ENCODE measurements at regions not wholly inside any gene's neighbourhood (a gene's known extent, or its start where the extent isn't known, plus 50 kb on each side); places are given as distances from the start of the nearest gene placed in this dataset.

GRCh38 chr1:4960782-4961475 is 306.5 kb downstream of the AJAP1 start:
- DNase-seq (no peak), FAIRE-seq (no peak)
- Histone ChIP-seq H3K4me3 (ENCODE audit: low read length in 3 of 3) (no peak overlapping the region), H3K4me1 (ENCODE audit: control insufficient read depth in 2 of 3, insufficient read depth in 2 of 3, low read depth in 1 of 3, low read length in 3 of 3) (no peaks in the 10 kb centered on the region), H3K9me3 (ENCODE audit: control insufficient read depth in 2 of 3, insufficient read depth in 1 of 3, low read length in 3 of 3) (no peaks in the 10 kb centered on the region), H3K27me3 (ENCODE audit: control insufficient read depth, insufficient read depth, low read length) (no peaks in the 10 kb centered on the region), H3K9ac (ENCODE audit: low read length in 3 of 3) (no peak overlapping the region), H3K27ac (ENCODE audit: low read depth in 2 of 2, low read length in 2 of 2) (no peak overlapping the region), H3K36me3 (ENCODE audit: control insufficient read depth in 2 of 3, insufficient read depth in 3 of 3, low read length in 3 of 3) (no peaks in the 10 kb centered on the region)
- intact Hi-C loops (cut with DNase I), result no loop called here
- no peak for TF ChIP-seq CTCF (IDR thresholded peaks at IDR 0.05; ENCODE audit: borderline replicate concordance, extremely low read depth, insufficient read depth)

GRCh38 chr1:4960336-4960735 is 305.9 kb downstream of the AJAP1 start:
- no peak for FAIRE-seq
- intact Hi-C loops (cut with DNase I), result no loop called here
- no peak for DNase-seq
- H3K9me3 ChIP-seq (ENCODE audit: control insufficient read depth in 2 of 3, insufficient read depth in 1 of 3, low read length in 3 of 3), result no peaks in the 10 kb centered on the region
- no peak overlapping the region for H3K9ac ChIP-seq (ENCODE audit: low read length in 3 of 3)
- no peak for TF ChIP-seq CTCF (IDR thresholded peaks at IDR 0.05; ENCODE audit: borderline replicate concordance, extremely low read depth, insufficient read depth)
- no peaks in the 10 kb centered on the region for H3K36me3 ChIP-seq (ENCODE audit: control insufficient read depth in 2 of 3, insufficient read depth in 3 of 3, low read length in 3 of 3)
- H3K27ac ChIP-seq (ENCODE audit: low read depth in 2 of 2, low read length in 2 of 2), result no peak overlapping the region
- no peaks in the 10 kb centered on the region for H3K27me3 ChIP-seq (ENCODE audit: control insufficient read depth, insufficient read depth, low read length)
- no peaks in the 10 kb centered on the region for H3K4me1 ChIP-seq (ENCODE audit: control insufficient read depth in 2 of 3, insufficient read depth in 2 of 3, low read depth in 1 of 3, low read length in 3 of 3)
- H3K4me3 ChIP-seq (ENCODE audit: low read length in 3 of 3), result no peak overlapping the region

GRCh38 chr1:4959216-4959615 is 304.8 kb downstream of the AJAP1 start:
- Histone ChIP-seq H3K4me1 (ENCODE audit: control insufficient read depth in 2 of 3, insufficient read depth in 2 of 3, low read depth in 1 of 3, low read length in 3 of 3) (no peaks in the 10 kb centered on the region), H3K4me3 (ENCODE audit: low read length in 3 of 3) (no peak overlapping the region), H3K9me3 (ENCODE audit: control insufficient read depth in 2 of 3, insufficient read depth in 1 of 3, low read length in 3 of 3) (no peaks in the 10 kb centered on the region), H3K27ac (ENCODE audit: low read depth in 2 of 2, low read length in 2 of 2) (no peak overlapping the region), H3K9ac (ENCODE audit: low read length in 3 of 3) (no peak overlapping the region), H3K27me3 (ENCODE audit: control insufficient read depth, insufficient read depth, low read length) (no peaks in the 10 kb centered on the region), H3K36me3 (ENCODE audit: control insufficient read depth in 2 of 3, insufficient read depth in 3 of 3, low read length in 3 of 3) (no peaks in the 10 kb centered on the region)
- TF ChIP-seq CTCF (IDR thresholded peaks at IDR 0.05; ENCODE audit: borderline replicate concordance, extremely low read depth, insufficient read depth), result no peak
- intact Hi-C loops (cut with DNase I), result no loop called here
- DNase-seq, result no peak
- no peak for FAIRE-seq

- no peak overlapping the region for H3K4me3 ChIP-seq (ENCODE audit: low read length in 3 of 3)
- no peaks in the 10 kb centered on the region for H3K36me3 ChIP-seq (ENCODE audit: control insufficient read depth in 2 of 3, insufficient read depth in 3 of 3, low read length in 3 of 3)
- TF ChIP-seq CTCF (IDR thresholded peaks at IDR 0.05; ENCODE audit: borderline replicate concordance, extremely low read depth, insufficient read depth), result no peak
- FAIRE-seq, result no peak
- no peaks in the 10 kb centered on the region for H3K27me3 ChIP-seq (ENCODE audit: control insufficient read depth, insufficient read depth, low read length)
- peaks cover 0 to 9% (median 0%) of the 10 kb centered on the region in 3 donors for H3K9me3 ChIP-seq (ENCODE audit: control insufficient read depth in 2 of 3, insufficient read depth in 1 of 3, low read length in 3 of 3)
- H3K9ac ChIP-seq (ENCODE audit: low read length in 3 of 3), result no peak overlapping the region
- no peak overlapping the region for H3K27ac ChIP-seq (ENCODE audit: low read depth in 2 of 2, low read length in 2 of 2)
- no peaks in the 10 kb centered on the region for H3K4me1 ChIP-seq (ENCODE audit: control insufficient read depth in 2 of 3, insufficient read depth in 2 of 3, low read depth in 1 of 3, low read length in 3 of 3)
- no peak for DNase-seq
- intact Hi-C loops (cut with DNase I), result no loop called here
Observed at GRCh38 chr1:4957027-4957426, 302.6 kb downstream of the AJAP1 start.
